Inflammatory macrophage (primary cell): ENCODE measurements at regions not wholly inside any gene's neighbourhood (a gene's known extent, or its start where the extent isn't known, plus 50 kb on each side); places are given as distances from the start of the nearest gene placed in this dataset.
"Not testable (repeated sequence)": the region's sequence is repeated elsewhere in the genome, so short reads cannot be mapped to it uniquely, and the experiment has no call there.

Experiments used
- DNase-seq, 2 donors: peaks; one replicate each; pipeline ENCODE4 v3.0.0-alpha.2; 2020 to 2022

DNA sequence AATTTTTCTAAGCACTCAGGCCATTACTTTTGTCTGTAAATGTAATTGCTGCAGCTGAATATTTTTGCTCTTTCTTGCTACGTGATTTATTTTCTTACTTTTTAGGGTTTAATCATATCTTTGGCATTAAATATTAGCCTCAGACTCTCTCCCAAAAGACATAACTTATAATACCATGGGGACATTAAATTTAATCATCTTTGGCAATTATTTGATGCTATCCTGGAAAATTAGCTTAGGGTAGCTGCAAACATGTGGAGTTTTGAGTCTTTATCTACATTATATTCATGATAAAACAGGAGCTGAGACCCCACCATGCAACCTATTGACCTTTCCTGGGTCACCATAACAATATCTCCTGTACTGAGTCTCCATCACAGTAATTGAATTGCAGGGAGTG lies 59.1 kb upstream of the EDAR start:
- DNase-seq, result no peak

DNA sequence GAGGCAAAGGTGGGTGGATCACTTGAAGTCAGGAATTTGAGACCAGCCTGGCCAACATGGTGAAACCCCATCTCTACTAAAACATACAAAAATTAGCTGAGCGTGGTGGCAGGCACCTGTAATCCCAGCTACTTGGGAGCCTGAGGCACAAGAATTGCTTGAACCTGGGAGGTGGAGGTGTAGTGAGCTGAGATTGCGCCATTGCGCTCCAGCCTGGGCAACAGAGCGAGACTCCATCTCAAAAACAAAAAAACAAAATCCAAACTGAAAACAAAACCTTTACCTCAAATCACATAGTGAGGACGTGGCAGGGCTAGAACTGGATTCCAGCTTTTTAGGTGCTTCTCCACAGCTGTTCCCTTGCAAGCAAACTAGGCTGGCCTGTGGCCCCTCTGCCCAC lies 58.5 kb upstream of the EDAR start:
- DNase-seq, result not testable (repeated sequence)

DNA sequence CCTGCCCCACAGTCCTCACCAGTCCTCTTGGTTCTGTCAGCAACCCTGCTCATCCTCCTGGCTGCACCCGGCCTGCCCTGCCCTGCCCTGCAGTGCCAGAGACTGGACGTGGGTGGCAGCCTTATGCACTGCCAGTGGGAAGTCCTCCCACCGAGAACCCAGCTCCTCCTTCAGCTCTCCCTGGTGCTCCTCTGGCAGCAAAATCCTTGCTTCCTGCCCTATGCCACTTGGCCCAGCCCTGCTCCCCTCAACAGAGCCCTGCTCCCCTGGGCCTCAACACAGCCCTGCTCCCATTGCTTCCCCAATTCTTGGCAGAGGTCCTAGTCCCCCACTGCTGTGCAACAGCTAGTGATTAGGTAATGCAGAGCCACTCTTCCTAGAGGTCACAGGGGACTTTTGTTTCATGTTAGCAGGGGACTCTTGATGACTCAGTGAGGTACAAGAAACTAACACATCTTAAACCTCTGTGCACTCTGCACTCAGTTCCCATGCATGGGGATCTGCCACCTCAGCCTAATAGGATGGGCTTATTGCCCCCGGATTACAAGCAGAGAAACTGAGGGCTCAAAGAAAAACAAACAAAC lies 58.0 kb upstream of the EDAR start:
- DNase-seq, result peak; percentile 41 to 57

DNA sequence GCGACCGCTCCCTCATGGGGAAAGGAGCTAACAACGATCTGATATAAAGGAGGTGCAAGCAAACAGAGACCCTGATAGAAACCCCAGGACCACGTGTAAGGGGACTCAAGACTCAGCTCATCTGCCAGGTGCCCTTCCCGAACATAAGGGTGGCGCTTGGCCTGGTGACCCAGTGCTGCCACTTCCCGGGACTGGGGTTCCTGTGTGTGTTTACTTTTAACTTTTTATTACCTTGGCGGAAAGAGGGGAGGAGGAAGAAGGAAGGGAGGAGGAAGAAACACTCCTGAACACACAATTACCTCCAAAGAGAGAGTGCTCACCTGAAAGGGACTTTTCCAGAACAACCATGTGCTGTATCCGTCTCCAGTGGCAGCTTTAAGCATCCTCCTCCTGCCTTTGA lies 56.5 kb upstream of the EDAR start:
- no peak for DNase-seq

DNA sequence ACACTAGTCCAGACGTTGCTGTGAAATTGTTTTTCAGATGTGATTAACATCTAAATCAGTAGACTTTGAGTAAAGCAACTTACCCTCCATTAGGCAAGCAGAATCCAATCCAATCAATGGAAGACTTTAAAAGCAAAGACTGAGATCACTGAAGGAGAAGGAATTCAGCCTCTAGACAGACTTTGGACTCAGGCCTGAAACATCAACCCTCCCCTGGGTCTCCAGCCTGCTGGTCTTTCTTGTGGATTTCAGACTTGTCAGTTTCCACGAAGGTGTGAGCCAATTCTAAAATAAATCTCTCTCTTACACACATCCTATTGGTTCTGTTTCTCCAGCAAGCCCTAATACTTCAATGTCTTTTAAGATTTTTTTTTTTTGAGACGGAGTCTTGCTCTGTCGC lies 50.0 kb upstream of the EDAR start:
- no peak for DNase-seq
